GM20431 (cell line): ENCODE measurements at regions not wholly inside any gene's neighbourhood (a gene's known extent, or its start where the extent isn't known, plus 50 kb on each side); places are given as distances from the start of the nearest gene placed in this dataset.
"Not testable (repeated sequence)": the region's sequence is repeated elsewhere in the genome, so short reads cannot be mapped to it uniquely, and the experiment has no call there.

Experiments
- in situ Hi-C: fragments of 300-500 bp; cut with MseI, MboI; formaldehyde crosslinking; loops from one replicate; pipeline ENCODE4 v1.15.0; 2020; ENCODE audit warnings: low sequenced_read_pairs; ENCODE audit not compliant: unreplicated experiment

GRCh38 chr1:10905841-10906655 lies 106.4 kb upstream of the TARDBP start:
- in situ Hi-C loops = no loop called here

- in situ Hi-C loops = no loop called here
Observed at GRCh38 chr1:10906866-10907519, 105.5 kb upstream of the TARDBP start.

GRCh38 chr1:10908266-10908665 lies 104.2 kb upstream of the TARDBP start:
- in situ Hi-C loops = no loop called here

GRCh38 chr1:10909697-10910680 lies 102.5 kb upstream of the TARDBP start:
- in situ Hi-C loops = no loop called here

GRCh38 chr1:10910681-10911489 lies 101.6 kb upstream of the TARDBP start:
- in situ Hi-C loops = no loop called here

GRCh38 chr1:10911490-10912166 lies 100.8 kb upstream of the TARDBP start:
- in situ Hi-C loops = no loop called here

GRCh38 chr1:10912441-10912840 lies 100.0 kb upstream of the TARDBP start:
- in situ Hi-C loops = no loop called here

GRCh38 chr1:10914056-10914455 lies 98.4 kb upstream of the TARDBP start:
- in situ Hi-C loops = no loop called here

- in situ Hi-C loops = no loop called here
Observed at GRCh38 chr1:10915594-10915993, 96.9 kb upstream of the TARDBP start.

- in situ Hi-C loops = no loop called here
Observed at GRCh38 chr1:10916311-10916710, 96.1 kb upstream of the TARDBP start.

- in situ Hi-C loops = no loop called here
Observed at GRCh38 chr1:10916991-10917390, 95.5 kb upstream of the TARDBP start.

GRCh38 chr1:10917513-10918454 lies 94.7 kb upstream of the TARDBP start:
- in situ Hi-C loops = no loop called here

- in situ Hi-C loops = no loop called here
Observed at GRCh38 chr1:10918531-10918930, 93.9 kb upstream of the TARDBP start.

GRCh38 chr1:10920063-10920626 lies 92.3 kb upstream of the TARDBP start:
- in situ Hi-C loops = no loop called here

GRCh38 chr1:10922315-10923060 lies 90.0 kb upstream of the TARDBP start:
- in situ Hi-C loops = not testable (repeated sequence)

GRCh38 chr1:10924030-10924429 lies 88.4 kb upstream of the TARDBP start:
- in situ Hi-C loops = no loop called here

GRCh38 chr1:10928654-10929053 lies 83.8 kb upstream of the TARDBP start:
- in situ Hi-C loops = no loop called here
